DOHH2 (cell line): ENCODE measurements at regions not wholly inside any gene's neighbourhood (a gene's known extent, or its start where the extent isn't known, plus 50 kb on each side); places are given as distances from the start of the nearest gene placed in this dataset.

Source experiments
- CTCF ChIP-seq: fragments of 200-600 bp; sonication (generic); IDR thresholded peaks from one replicate; pipeline ENCODE4 v1.5.1; 2014; ENCODE audit warnings: antibody characterized with exemption, mild to moderate bottlenecking, low read depth, low read length; ENCODE audit not compliant: poor library complexity, severe bottlenecking
- EZH2phosphoT487 ChIP-seq: fragments of 200-600 bp; sonication (generic); IDR thresholded peaks from 2 replicates; pipeline ENCODE4 v1.6.1; 2017; ENCODE audit warnings: borderline replicate concordance, mild to moderate bottlenecking, antibody characterized with exemption, low read length, moderate library complexity, mixed read lengths

DNA sequence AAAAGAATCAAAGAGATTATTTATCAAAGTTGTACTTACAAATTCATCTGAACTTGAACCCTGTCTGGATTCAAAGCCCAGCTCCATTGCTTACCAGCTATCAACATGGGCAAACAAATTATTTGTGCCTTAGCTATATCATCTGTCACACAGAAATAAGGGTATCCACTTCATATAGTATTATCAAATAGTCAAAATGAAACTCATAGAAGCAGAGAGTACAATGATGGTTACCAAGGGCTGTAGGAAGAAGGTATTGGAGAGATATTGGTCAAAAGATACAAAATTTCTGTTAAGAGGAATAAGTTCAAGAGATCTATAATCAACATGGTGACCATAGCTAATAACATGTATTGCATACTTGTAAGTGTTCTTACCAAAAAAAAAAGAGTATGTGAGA is 87.8 kb upstream of the CCDC28A start:
- TF ChIP-seq CTCF, result no peak
- TF ChIP-seq EZH2phosphoT487, result no peak
